AG09319 (cell line): ENCODE measurements at regions not wholly inside any gene's neighbourhood (a gene's known extent, or its start where the extent isn't known, plus 50 kb on each side); places are given as distances from the start of the nearest gene placed in this dataset.

Experiments used
- DNase-seq: peaks from one replicate; pipeline ENCODE4 v3.0.0-alpha.2; 2010; ENCODE audit warnings: low read depth; ENCODE audit errors: extremely low read depth
- TF ChIP-seq, protein P1 (sequence below): IDR thresholded peaks from 2 replicates; pipeline ENCODE4 v1.5.1; 2011; ENCODE audit warnings: low read depth, mild to moderate bottlenecking, inconsistent platforms, low read length, moderate library complexity

- TF ChIP-seq, protein P1, sequence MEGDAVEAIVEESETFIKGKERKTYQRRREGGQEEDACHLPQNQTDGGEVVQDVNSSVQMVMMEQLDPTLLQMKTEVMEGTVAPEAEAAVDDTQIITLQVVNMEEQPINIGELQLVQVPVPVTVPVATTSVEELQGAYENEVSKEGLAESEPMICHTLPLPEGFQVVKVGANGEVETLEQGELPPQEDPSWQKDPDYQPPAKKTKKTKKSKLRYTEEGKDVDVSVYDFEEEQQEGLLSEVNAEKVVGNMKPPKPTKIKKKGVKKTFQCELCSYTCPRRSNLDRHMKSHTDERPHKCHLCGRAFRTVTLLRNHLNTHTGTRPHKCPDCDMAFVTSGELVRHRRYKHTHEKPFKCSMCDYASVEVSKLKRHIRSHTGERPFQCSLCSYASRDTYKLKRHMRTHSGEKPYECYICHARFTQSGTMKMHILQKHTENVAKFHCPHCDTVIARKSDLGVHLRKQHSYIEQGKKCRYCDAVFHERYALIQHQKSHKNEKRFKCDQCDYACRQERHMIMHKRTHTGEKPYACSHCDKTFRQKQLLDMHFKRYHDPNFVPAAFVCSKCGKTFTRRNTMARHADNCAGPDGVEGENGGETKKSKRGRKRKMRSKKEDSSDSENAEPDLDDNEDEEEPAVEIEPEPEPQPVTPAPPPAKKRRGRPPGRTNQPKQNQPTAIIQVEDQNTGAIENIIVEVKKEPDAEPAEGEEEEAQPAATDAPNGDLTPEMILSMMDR: no peak
- no peak for DNase-seq
Measured at GRCh38 chr3:177676947-177677587, 479.8 kb upstream of the TBL1XR1 start.

DNA sequence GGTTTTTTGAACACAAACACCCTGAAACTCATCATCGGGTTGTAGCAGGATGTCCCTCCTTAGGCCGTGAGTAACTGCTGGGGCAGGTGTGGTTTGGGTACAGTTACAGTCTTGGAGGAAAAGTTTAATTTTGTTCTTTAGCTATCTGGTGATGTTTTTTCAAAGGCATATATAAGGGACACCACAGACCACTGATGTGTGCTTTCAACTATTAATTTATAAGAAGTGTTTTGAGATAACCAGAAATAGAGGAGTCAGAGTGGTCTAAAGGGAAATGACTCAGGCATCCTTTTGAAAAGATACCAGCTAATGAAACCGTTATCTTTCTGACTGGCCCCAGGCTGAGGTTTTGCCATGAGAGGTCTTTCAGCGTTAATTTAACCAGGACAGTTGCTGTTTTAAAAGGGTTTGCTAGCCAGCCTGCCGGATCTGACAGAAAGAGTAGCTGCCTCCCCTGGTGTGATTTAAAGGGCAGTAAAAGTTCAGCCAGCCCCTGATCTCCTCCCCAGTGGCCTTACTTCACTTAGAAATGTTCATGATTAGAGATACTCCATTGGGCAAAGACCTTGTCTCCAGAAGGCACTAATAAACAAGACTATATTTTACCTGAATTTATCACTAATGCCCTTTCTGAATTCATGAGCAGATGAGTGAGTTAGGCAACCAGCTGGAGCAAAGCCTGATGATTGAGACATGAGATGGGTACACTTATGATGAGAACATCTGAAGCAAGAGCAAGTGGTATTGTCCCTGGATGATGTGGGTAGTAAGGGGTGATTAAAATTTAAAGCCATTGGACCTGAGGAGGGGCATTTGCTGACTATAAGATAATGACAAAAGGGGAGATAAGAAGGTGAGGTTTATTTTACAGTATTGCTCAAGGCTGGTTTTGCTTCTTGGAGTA, 482.5 kb upstream of the TBL1XR1 start:
- no peak for DNase-seq
- TF ChIP-seq, protein P1: no peak

DNA sequence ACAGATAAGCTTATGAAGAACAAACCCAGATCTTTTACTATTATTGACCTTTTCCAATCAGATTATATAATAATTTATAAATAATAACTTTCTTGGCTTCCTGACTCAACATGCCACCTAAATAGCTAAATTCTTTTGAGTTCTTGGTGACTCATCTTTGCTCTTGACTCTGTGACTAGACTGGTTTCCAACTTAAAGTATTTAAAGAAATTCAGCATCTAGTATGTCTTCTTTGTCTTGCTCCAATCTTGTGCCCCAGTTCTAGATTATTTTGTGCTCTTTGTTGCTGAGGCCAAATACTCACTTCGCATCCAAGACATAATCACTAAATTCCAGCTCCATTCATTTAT, 483.2 kb upstream of the TBL1XR1 start:
- no peak for DNase-seq
- TF ChIP-seq, protein P1: no peak

DNA sequence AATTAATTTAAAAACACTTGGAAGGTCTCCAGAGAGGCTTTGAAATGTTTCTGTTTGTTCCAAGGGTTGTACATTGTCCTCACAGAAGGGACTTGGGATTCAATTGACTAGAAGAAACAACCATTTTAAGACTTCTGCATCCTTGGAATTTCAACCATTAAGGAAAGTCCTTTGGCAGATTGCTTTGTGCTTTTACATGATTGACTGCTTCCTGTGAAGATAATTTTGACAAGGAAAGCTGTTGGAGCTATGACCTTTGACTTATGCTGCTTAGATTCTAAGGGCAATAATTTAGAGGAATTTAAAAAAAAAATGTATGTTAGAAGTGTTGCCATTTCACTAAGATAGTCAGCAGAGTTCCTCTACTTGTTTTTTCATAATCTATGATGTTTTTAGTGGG, 483.9 kb upstream of the TBL1XR1 start:
- DNase-seq: no peak
- TF ChIP-seq, protein P1: no peak

DNA sequence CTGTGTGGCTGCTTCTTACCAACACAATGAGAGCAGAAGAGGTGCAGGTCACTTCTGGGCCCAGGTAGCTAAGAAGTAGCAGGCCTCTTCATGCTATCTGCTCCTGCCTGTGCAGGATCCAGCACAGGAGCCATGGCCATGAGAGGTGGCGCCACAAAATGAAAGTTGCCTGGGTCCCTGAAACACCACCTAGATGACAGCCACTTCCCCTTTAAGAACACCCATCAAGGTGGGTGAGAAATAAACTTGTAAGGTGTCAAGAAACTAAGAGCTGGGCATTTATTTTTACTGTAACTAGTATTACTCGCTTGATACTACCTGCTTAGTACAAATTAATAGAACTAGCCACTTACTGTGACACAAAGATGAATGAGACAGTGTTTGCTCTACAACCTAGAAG, 484.6 kb upstream of the TBL1XR1 start:
- DNase-seq: no peak
- TF ChIP-seq, protein P1: no peak

DNA sequence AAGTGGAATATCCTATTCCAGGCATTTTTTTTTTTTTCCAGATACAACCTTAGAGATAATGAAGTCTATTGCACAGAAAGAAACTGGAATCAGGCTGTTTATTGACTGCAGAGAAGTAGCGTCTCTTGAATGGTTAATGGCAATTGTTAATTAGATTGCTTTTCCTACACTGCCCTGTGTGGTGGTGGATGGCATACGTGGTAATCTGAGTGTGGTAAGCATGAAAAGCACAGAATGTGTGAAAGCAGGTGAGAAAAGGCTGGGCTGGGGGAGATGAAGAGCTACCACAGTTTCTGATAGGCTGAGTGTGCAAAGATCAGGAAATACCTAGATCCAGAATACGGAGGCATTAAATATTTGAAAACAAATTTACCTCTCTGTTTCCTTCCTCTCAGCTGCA, 486.3 kb upstream of the TBL1XR1 start:
- no peak for DNase-seq
- TF ChIP-seq, protein P1: no peak

DNA sequence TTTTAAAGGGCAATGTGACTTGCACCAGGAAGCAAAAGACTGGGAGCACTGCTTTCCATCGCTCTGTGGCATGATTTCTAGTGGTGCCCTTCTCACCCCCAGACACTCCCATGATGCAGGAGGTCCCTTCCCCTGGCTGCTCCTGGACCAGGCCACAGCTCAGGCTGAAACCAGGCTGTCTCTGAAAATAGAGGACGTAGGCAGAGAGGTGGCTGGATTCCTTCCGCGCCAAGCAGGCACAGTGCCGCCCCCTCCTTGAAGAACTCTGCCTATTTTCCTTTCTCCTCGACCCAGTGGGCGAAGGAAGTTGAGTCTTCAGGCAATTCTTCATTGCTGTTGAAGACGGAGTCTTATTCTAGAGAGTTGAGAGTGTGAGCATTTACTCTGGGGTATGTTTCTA, 489.4 kb upstream of the TBL1XR1 start:
- TF ChIP-seq, protein P1: no peak
- no peak for DNase-seq
